ENCODE measurements at regions not wholly inside any gene's neighbourhood (a gene's known extent, or its start where the extent isn't known, plus 50 kb on each side); places are given as distances from the start of the nearest gene placed in this dataset.

DNA sequence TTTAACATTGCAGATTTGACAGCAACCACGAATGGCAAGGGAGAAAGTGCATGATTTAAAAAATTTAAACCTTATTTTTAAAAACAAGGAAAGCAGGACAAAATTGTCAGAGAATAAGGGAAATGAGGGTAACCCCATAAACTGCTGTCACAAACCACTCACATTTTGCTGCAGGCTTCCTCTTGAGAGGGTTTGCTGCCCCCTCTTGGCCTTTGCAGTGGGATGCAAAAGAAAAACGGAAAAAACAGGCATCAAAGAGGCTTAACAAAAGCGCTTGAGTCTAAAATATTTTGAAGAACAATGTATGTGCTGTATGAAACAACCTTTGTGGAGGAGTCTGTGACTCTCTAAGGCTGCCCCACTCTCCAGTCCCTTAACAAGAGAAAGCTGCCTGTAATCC, 91.6 kb downstream of the TMX3 start:
- no peaks in the 10 kb centered on the region for H3K36me3 ChIP-seq (ENCODE audit: control insufficient read depth in 2 of 3, insufficient read depth in 3 of 3, low read length in 3 of 3)
- no peaks in the 10 kb centered on the region for H3K27me3 ChIP-seq (ENCODE audit: control insufficient read depth, insufficient read depth, low read length)
- H3K4me1 ChIP-seq (ENCODE audit: control insufficient read depth in 2 of 3, insufficient read depth in 2 of 3, low read depth in 1 of 3, low read length in 3 of 3), result no peaks in the 10 kb centered on the region
- no peak overlapping the region for H3K9ac ChIP-seq (ENCODE audit: low read length in 3 of 3)
- no peak for FAIRE-seq
- intact Hi-C loops (cut with DNase I), result no loop called here
- H3K9me3 ChIP-seq (ENCODE audit: control insufficient read depth in 2 of 3, insufficient read depth in 1 of 3, low read length in 3 of 3), result no peaks in the 10 kb centered on the region
- no peak overlapping the region for H3K27ac ChIP-seq (ENCODE audit: low read depth in 2 of 2, low read length in 2 of 2)
- TF ChIP-seq, protein P1, sequence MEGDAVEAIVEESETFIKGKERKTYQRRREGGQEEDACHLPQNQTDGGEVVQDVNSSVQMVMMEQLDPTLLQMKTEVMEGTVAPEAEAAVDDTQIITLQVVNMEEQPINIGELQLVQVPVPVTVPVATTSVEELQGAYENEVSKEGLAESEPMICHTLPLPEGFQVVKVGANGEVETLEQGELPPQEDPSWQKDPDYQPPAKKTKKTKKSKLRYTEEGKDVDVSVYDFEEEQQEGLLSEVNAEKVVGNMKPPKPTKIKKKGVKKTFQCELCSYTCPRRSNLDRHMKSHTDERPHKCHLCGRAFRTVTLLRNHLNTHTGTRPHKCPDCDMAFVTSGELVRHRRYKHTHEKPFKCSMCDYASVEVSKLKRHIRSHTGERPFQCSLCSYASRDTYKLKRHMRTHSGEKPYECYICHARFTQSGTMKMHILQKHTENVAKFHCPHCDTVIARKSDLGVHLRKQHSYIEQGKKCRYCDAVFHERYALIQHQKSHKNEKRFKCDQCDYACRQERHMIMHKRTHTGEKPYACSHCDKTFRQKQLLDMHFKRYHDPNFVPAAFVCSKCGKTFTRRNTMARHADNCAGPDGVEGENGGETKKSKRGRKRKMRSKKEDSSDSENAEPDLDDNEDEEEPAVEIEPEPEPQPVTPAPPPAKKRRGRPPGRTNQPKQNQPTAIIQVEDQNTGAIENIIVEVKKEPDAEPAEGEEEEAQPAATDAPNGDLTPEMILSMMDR (IDR thresholded peaks at IDR 0.05; ENCODE audit: borderline replicate concordance, extremely low read depth, insufficient read depth), result peak; percentile 54
- DNase-seq, result peak in 4 of 5 donors; percentile 46 to 84 (median 72)
- no peak overlapping the region for H3K4me3 ChIP-seq (ENCODE audit: low read length in 3 of 3)

DNA sequence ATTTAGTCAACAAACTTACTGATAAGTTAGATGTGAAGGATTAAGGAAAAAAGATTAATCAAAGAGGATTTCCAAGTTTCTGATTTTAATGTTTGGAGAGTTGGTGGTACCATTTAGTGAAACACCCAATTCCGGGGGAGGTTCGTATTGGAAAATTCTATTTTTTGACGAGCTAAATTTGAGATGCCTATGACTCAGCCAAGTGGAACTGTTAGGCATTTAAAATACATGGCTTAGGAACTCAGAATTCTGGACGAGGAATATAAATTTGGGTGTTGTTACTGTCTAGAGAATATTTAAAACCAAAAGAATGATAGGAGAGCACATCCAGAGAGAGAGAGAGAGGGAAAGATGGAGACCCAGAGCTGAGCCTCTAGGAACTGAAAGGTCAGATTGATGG, 103.6 kb downstream of the TMX3 start:
- H3K9me3 ChIP-seq (ENCODE audit: control insufficient read depth in 2 of 3, insufficient read depth in 1 of 3, low read length in 3 of 3), result no peaks in the 10 kb centered on the region
- no peak overlapping the region for H3K4me3 ChIP-seq (ENCODE audit: low read length in 3 of 3)
- no peaks in the 10 kb centered on the region for H3K36me3 ChIP-seq (ENCODE audit: control insufficient read depth in 2 of 3, insufficient read depth in 3 of 3, low read length in 3 of 3)
- no peak overlapping the region for H3K27ac ChIP-seq (ENCODE audit: low read depth in 2 of 2, low read length in 2 of 2)
- FAIRE-seq (no peak), DNase-seq (no peak)
- no peaks in the 10 kb centered on the region for H3K27me3 ChIP-seq (ENCODE audit: control insufficient read depth, insufficient read depth, low read length)
- TF ChIP-seq, protein P1 (IDR thresholded peaks at IDR 0.05; ENCODE audit: borderline replicate concordance, extremely low read depth, insufficient read depth), result no peak
- no peaks in the 10 kb centered on the region for H3K4me1 ChIP-seq (ENCODE audit: control insufficient read depth in 2 of 3, insufficient read depth in 2 of 3, low read depth in 1 of 3, low read length in 3 of 3)
- intact Hi-C loops (cut with DNase I), result no loop called here
- H3K9ac ChIP-seq (ENCODE audit: low read length in 3 of 3), result no peak overlapping the region

DNA sequence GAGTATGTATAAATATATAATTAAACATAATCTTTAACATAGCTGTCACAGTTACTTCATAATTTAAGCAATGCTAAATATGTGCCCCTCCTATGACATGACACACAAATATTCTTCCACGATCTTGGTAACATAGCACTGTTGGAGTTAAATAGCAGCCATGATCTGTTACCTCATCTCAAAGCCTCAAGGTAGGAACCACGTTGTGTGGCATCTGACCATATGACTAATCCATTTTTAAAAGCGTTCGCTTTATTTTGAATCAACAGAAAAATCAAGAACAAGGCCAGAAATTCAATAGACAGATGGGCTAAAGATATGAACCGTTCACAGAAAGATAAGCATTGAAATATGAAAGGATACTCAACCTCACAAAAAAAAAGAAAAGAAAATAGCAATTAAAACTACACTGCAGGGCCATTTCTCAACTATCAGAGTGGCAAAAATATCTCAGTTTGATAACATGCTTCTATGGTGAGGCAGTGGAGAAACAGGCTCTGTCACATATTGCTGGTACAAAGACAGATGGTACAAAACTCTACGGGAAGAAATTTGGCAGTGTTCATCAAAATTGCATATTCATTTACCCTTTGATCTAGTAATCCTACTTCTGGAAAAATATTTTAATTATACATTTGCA, 105.9 kb downstream of the TMX3 start:
- Histone ChIP-seq H3K4me1 (ENCODE audit: control insufficient read depth in 2 of 3, insufficient read depth in 2 of 3, low read depth in 1 of 3, low read length in 3 of 3) (no peaks in the 10 kb centered on the region), H3K9me3 (ENCODE audit: control insufficient read depth in 2 of 3, insufficient read depth in 1 of 3, low read length in 3 of 3) (no peaks in the 10 kb centered on the region), H3K9ac (ENCODE audit: low read length in 3 of 3) (no peak overlapping the region), H3K36me3 (ENCODE audit: control insufficient read depth in 2 of 3, insufficient read depth in 3 of 3, low read length in 3 of 3) (no peaks in the 10 kb centered on the region), H3K27ac (ENCODE audit: low read depth in 2 of 2, low read length in 2 of 2) (no peak overlapping the region), H3K27me3 (ENCODE audit: control insufficient read depth, insufficient read depth, low read length) (no peaks in the 10 kb centered on the region), H3K4me3 (ENCODE audit: low read length in 3 of 3) (no peak overlapping the region)
- no peak for FAIRE-seq
- TF ChIP-seq, protein P1 (IDR thresholded peaks at IDR 0.05; ENCODE audit: borderline replicate concordance, extremely low read depth, insufficient read depth), result no peak
- intact Hi-C loops (cut with DNase I), result no loop called here
- no peak for DNase-seq

DNA sequence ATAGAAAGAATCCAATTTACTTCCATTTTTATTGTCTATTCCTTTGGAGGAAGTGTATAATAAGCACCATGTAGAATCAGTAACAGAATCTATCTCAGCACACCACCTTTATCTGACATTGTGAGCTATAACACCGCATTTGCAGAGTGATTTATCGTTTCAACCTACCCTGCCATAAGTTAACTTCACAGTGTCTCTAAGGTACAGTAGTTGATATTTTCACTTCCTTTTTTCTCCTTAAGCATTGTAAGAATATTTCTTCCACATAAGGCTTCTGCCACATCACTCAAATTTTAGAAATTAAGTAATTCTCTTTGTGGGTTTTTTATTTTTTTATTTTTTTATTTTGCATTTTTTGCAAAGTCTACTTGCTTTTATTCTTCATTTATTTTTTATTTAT, 107.1 kb downstream of the TMX3 start:
- Histone ChIP-seq H3K27ac (ENCODE audit: low read depth in 2 of 2, low read length in 2 of 2) (no peak overlapping the region), H3K9me3 (ENCODE audit: control insufficient read depth in 2 of 3, insufficient read depth in 1 of 3, low read length in 3 of 3) (no peaks in the 10 kb centered on the region), H3K4me3 (ENCODE audit: low read length in 3 of 3) (no peak overlapping the region), H3K36me3 (ENCODE audit: control insufficient read depth in 2 of 3, insufficient read depth in 3 of 3, low read length in 3 of 3) (no peaks in the 10 kb centered on the region), H3K9ac (ENCODE audit: low read length in 3 of 3) (no peak overlapping the region), H3K27me3 (ENCODE audit: control insufficient read depth, insufficient read depth, low read length) (no peaks in the 10 kb centered on the region), H3K4me1 (ENCODE audit: control insufficient read depth in 2 of 3, insufficient read depth in 2 of 3, low read depth in 1 of 3, low read length in 3 of 3) (no peaks in the 10 kb centered on the region)
- intact Hi-C loops (cut with DNase I), result no loop called here
- no peak for FAIRE-seq
- TF ChIP-seq, protein P1 (IDR thresholded peaks at IDR 0.05; ENCODE audit: borderline replicate concordance, extremely low read depth, insufficient read depth), result no peak
- no peak for DNase-seq
